ENCODE measurements at regions not wholly inside any gene's neighbourhood (a gene's known extent, or its start where the extent isn't known, plus 50 kb on each side); places are given as distances from the start of the nearest gene placed in this dataset.

DNA sequence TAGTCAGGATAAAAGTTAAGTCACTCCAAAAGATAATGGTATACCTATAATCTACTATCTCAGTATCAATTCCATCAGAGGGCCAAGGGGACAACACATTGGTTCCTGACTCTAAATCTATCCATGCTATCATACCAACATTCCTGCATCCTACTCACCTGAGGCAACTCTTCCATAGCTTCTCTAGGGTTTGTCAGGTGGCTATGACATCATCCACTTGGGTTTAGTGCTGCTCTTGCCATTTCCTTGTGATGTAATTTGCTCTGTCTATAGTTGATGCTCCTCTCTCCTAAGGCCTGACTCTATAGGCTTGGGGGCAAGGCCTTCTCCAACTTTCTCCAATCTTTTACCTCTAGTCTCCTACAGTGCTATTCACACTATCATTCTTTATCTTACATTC lies 139.9 kb upstream of the FSHR start:
- peaks cover 0 to 1% (median 0%) of the 10 kb centered on the region in 3 donors for H3K27me3 Mint-ChIP-seq (ENCODE audit: low read depth in 3 of 3)
- no peak overlapping the region for H3K4me3 Mint-ChIP-seq
- H3K4me1 Mint-ChIP-seq, result no peaks in the 10 kb centered on the region
- peaks cover 3 to 12% (median 8%) of the 10 kb centered on the region in 6 donors for H3K9me3 Mint-ChIP-seq
- no peak overlapping the region for H3K27ac Mint-ChIP-seq
- H3K36me3 Mint-ChIP-seq, result peaks cover 0 to 5% (median 0%) of the 10 kb centered on the region in 3 donors
- DNase-seq, result no peak

GRCh38 chr2:49291619-49292018 lies 137.3 kb upstream of the FSHR start:
- DNase-seq, result no peak
- peaks cover 0 to 1% (median 0%) of the 10 kb centered on the region in 3 donors for H3K27me3 Mint-ChIP-seq (ENCODE audit: low read depth in 3 of 3)
- no peak overlapping the region for H3K4me3 Mint-ChIP-seq
- H3K27ac Mint-ChIP-seq, result no peak overlapping the region
- peaks cover 0 to 5% (median 0%) of the 10 kb centered on the region in 3 donors for H3K36me3 Mint-ChIP-seq
- H3K4me1 Mint-ChIP-seq, result no peaks in the 10 kb centered on the region
- H3K9me3 Mint-ChIP-seq, result peaks cover 0 to 15% (median 9%) of the 10 kb centered on the region in 6 donors

- no peaks in the 10 kb centered on the region for H3K4me1 Mint-ChIP-seq
- H3K36me3 Mint-ChIP-seq, result peaks cover 0 to 5% (median 0%) of the 10 kb centered on the region in 3 donors
- peaks cover 0 to 20% (median 12%) of the 10 kb centered on the region in 6 donors for H3K9me3 Mint-ChIP-seq
- peaks cover 0 to 1% (median 0%) of the 10 kb centered on the region in 3 donors for H3K27me3 Mint-ChIP-seq (ENCODE audit: low read depth in 3 of 3)
- H3K4me3 Mint-ChIP-seq, result no peak overlapping the region
- no peak for DNase-seq
- H3K27ac Mint-ChIP-seq, result no peak overlapping the region
Observed at GRCh38 chr2:49289711-49290110, 135.4 kb upstream of the FSHR start.

GRCh38 chr2:49288902-49289700 lies 134.8 kb upstream of the FSHR start:
- no peak overlapping the region for H3K27ac Mint-ChIP-seq
- no peaks in the 10 kb centered on the region for H3K4me1 Mint-ChIP-seq
- H3K4me3 Mint-ChIP-seq, result no peak overlapping the region

DNA sequence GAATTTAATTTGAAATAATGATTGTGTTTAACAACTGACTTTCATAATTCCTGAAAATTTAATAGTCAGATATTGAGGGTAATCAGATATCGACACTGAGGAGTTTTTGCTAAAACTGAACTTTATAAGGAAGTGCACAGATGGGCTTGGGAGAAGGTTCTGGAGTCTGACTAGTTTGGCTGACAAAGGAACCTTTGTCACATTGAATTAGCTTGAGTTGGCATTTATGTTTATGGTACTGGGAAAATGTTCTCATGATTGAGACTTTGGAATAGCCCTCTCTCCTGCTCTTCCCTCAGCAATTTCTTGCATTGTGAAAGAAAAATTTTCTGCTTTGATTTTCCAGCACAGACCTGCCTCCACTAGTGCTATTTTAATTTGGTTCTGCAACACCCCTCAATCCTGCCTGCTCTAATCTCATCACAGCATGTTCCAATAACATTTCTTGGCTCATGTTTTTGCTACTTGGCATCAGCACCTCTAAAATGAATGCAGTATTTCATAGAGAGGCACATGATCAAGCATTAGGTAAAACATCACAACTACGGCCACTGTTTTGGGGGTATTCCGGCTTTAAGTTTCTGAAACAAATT lies 133.9 kb upstream of the FSHR start:
- H3K27ac Mint-ChIP-seq, result no peak overlapping the region
- no peak for DNase-seq
- peaks cover 0 to 20% (median 12%) of the 10 kb centered on the region in 6 donors for H3K9me3 Mint-ChIP-seq
- H3K27me3 Mint-ChIP-seq (ENCODE audit: low read depth in 3 of 3), result peaks cover 0 to 1% (median 0%) of the 10 kb centered on the region in 3 donors
- H3K4me1 Mint-ChIP-seq, result no peaks in the 10 kb centered on the region
- H3K36me3 Mint-ChIP-seq, result peaks cover 0 to 5% (median 0%) of the 10 kb centered on the region in 3 donors
- H3K4me3 Mint-ChIP-seq, result no peak overlapping the region

More at GRCh38 chr2:49288902-49289700, 134.8 kb upstream of the FSHR start:
- peaks cover 0 to 20% (median 12%) of the 10 kb centered on the region in 6 donors for H3K9me3 Mint-ChIP-seq
- peaks cover 0 to 1% (median 0%) of the 10 kb centered on the region in 3 donors for H3K27me3 Mint-ChIP-seq (ENCODE audit: low read depth in 3 of 3)
- peaks cover 0 to 5% (median 0%) of the 10 kb centered on the region in 3 donors for H3K36me3 Mint-ChIP-seq
- DNase-seq, result no peak

GRCh38 chr2:49286726-49287125 lies 132.4 kb upstream of the FSHR start:
- no peak overlapping the region for H3K4me3 Mint-ChIP-seq

DNA sequence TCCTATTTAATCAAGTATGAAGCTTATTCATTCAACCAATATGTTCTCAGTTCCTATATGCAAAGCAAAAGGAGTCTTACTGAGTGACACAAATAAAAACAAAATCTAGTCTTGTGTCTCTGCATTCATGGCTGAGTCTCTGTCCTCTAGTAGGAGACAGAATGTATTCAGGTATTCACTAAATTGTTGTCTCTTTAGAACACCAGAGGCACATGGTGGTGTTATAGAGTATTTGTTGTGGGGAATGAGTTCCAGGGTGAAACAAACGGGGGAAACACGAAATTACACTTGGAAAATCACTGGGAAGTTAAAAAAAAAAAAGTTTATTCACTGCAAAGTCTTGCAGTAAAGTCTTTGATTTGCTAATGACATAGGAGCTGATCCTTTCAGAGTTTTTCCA lies 131.7 kb upstream of the FSHR start:
- H3K36me3 Mint-ChIP-seq, result no peaks in the 10 kb centered on the region
- DNase-seq, result no peak
- H3K4me3 Mint-ChIP-seq, result no peak overlapping the region
- H3K9me3 Mint-ChIP-seq, result peaks cover 0 to 13% (median 10%) of the 10 kb centered on the region in 6 donors
- no peaks in the 10 kb centered on the region for H3K4me1 Mint-ChIP-seq
- no peaks in the 10 kb centered on the region for H3K27me3 Mint-ChIP-seq (ENCODE audit: low read depth in 3 of 3)
- H3K27ac Mint-ChIP-seq, result no peak overlapping the region

More at GRCh38 chr2:49286726-49287125, 132.4 kb upstream of the FSHR start:
- Mint-ChIP-seq H3K36me3 (no peaks in the 10 kb centered on the region), H3K27ac (no peak overlapping the region), H3K4me1 (no peaks in the 10 kb centered on the region), H3K9me3 (peaks cover 0 to 13% (median 11%) of the 10 kb centered on the region in 6 donors), H3K27me3 (ENCODE audit: low read depth in 3 of 3) (no peaks in the 10 kb centered on the region)
- no peak for DNase-seq

GRCh38 chr2:49278561-49278960 lies 124.2 kb upstream of the FSHR start:
- DNase-seq, result no peak
- no peak overlapping the region for H3K4me3 Mint-ChIP-seq
- H3K27me3 Mint-ChIP-seq (ENCODE audit: low read depth in 3 of 3), result no peaks in the 10 kb centered on the region
- no peaks in the 10 kb centered on the region for H3K36me3 Mint-ChIP-seq
- H3K27ac Mint-ChIP-seq, result no peak overlapping the region
- peaks cover 5 to 14% (median 9%) of the 10 kb centered on the region in 6 donors for H3K9me3 Mint-ChIP-seq
- H3K4me1 Mint-ChIP-seq, result no peaks in the 10 kb centered on the region

- Mint-ChIP-seq H3K36me3 (no peaks in the 10 kb centered on the region), H3K4me1 (no peaks in the 10 kb centered on the region), H3K4me3 (no peak overlapping the region), H3K9me3 (peaks cover 5 to 15% (median 11%) of the 10 kb centered on the region in 6 donors), H3K27ac (no peak overlapping the region), H3K27me3 (ENCODE audit: low read depth in 3 of 3) (no peaks in the 10 kb centered on the region)
- no peak for DNase-seq
Observed at GRCh38 chr2:49278141-49278540, 123.8 kb upstream of the FSHR start.

- Mint-ChIP-seq H3K4me3 (no peak overlapping the region), H3K36me3 (no peaks in the 10 kb centered on the region), H3K27ac (no peak overlapping the region), H3K9me3 (peaks cover 3 to 14% (median 10%) of the 10 kb centered on the region in 6 donors), H3K4me1 (no peaks in the 10 kb centered on the region), H3K27me3 (ENCODE audit: low read depth in 3 of 3) (peaks cover 0 to 2% (median 0%) of the 10 kb centered on the region in 3 donors)
- no peak for DNase-seq
Observed at GRCh38 chr2:49271060-49271606, 116.8 kb upstream of the FSHR start.

DNA sequence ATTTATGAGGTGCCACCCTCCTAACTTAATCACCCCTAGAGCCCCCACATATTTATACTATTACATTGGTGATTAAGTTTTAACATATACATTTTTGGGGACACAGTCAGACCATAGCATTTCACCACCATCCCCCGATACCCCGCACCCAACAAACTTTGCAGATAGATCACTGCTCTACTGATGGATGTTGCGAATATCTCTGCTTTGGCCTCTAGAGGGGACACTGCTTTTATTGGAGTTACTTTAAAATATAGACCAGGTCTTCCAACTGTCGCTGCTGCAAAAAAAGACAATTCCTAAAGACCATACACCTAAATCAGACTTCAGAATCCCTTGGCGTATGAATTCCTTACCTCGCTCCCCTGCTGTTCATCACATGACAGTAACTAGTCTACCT lies 115.8 kb upstream of the FSHR start:
- no peak for DNase-seq
- no peaks in the 10 kb centered on the region for H3K36me3 Mint-ChIP-seq
- H3K4me1 Mint-ChIP-seq, result no peaks in the 10 kb centered on the region
- H3K4me3 Mint-ChIP-seq, result no peak overlapping the region
- H3K9me3 Mint-ChIP-seq, result peaks cover 3 to 20% (median 12%) of the 10 kb centered on the region in 6 donors
- no peak overlapping the region for H3K27ac Mint-ChIP-seq
- H3K27me3 Mint-ChIP-seq (ENCODE audit: low read depth in 3 of 3), result peaks cover 0 to 2% (median 0%) of the 10 kb centered on the region in 3 donors

- Mint-ChIP-seq H3K27ac (no peak overlapping the region), H3K27me3 (ENCODE audit: low read depth in 3 of 3) (peaks cover 0 to 2% (median 0%) of the 10 kb centered on the region in 3 donors), H3K9me3 (peaks cover 5 to 19% (median 16%) of the 10 kb centered on the region in 6 donors), H3K36me3 (no peaks in the 10 kb centered on the region), H3K4me1 (no peaks in the 10 kb centered on the region), H3K4me3 (no peak overlapping the region)
- no peak for DNase-seq
Observed at GRCh38 chr2:49265471-49265870, 111.2 kb upstream of the FSHR start.

- no peak overlapping the region for H3K27ac Mint-ChIP-seq
- no peaks in the 10 kb centered on the region for H3K36me3 Mint-ChIP-seq
- DNase-seq, result no peak
- no peaks in the 10 kb centered on the region for H3K4me1 Mint-ChIP-seq
- H3K4me3 Mint-ChIP-seq, result no peak overlapping the region
- peaks cover 10 to 20% (median 14%) of the 10 kb centered on the region in 6 donors for H3K9me3 Mint-ChIP-seq
- peaks cover 0 to 2% (median 0%) of the 10 kb centered on the region in 3 donors for H3K27me3 Mint-ChIP-seq (ENCODE audit: low read depth in 3 of 3)
Observed at GRCh38 chr2:49262801-49263560, 108.7 kb upstream of the FSHR start.
